Liver (tissue), 8 donors: ENCODE measurements at regions not wholly inside any gene's neighbourhood (a gene's known extent, or its start where the extent isn't known, plus 50 kb on each side); places are given as distances from the start of the nearest gene placed in this dataset.

Experiments used
- DNase-seq: peaks from one replicate; pipeline ENCODE4 v3.0.0-alpha.2; 2017; ENCODE audit warnings: low spot score
- H3K27ac ChIP-seq, 2 donors: one replicate each; pipeline ENCODE4 v1.7.0; 2013; ENCODE audit warnings: inconsistent platforms in 2 of 2, low read length in 2 of 2, control low read depth in 1 of 2, low read depth in 1 of 2, mild to moderate bottlenecking in 1 of 2
- H3K27me3 ChIP-seq, 4 donors: one replicate each; pipeline versions ENCODE4 v1.6.1 to v1.7.0; 2013; ENCODE audit warnings: low read length in 3 of 4, inconsistent platforms in 1 of 4, mild to moderate bottlenecking in 1 of 4, moderate library complexity in 1 of 4; ENCODE audit not compliant: control insufficient read depth in 4 of 4, insufficient read depth in 4 of 4
- H3K36me3 ChIP-seq, 4 donors: one replicate each; pipeline versions ENCODE4 v1.6.1 to v1.7.0; 2013; ENCODE audit warnings: low read length in 3 of 4, mild to moderate bottlenecking in 3 of 4, low read depth in 1 of 4, moderate library complexity in 1 of 4; ENCODE audit not compliant: control insufficient read depth in 4 of 4, insufficient read depth in 3 of 4
- H3K4me1 ChIP-seq, 4 donors: one replicate each; pipeline versions ENCODE4 v1.6.1 to v1.7.0; 2013; ENCODE audit warnings: low read length in 3 of 4, mild to moderate bottlenecking in 3 of 4, moderate library complexity in 1 of 4; ENCODE audit not compliant: control insufficient read depth in 4 of 4, insufficient read depth in 4 of 4
- H3K4me3 ChIP-seq, 3 donors: one replicate each; pipeline versions ENCODE4 v1.6.1 to v1.7.0; 2013; ENCODE audit warnings: low read length in 3 of 3, control low read depth in 1 of 3, low read depth in 1 of 3, mild to moderate bottlenecking in 1 of 3
- H3K9ac ChIP-seq, 2 donors: one replicate each; pipeline ENCODE4 v1.7.0; 2013; ENCODE audit warnings: low read length in 2 of 2, mild to moderate bottlenecking in 2 of 2, moderate library complexity in 2 of 2, control low read depth in 1 of 2, low read depth in 1 of 2
- H3K9me3 ChIP-seq, 4 donors: one replicate each; pipeline versions ENCODE4 v1.6.1 to v1.7.0; 2013; ENCODE audit warnings: low read length in 3 of 4; ENCODE audit not compliant: control insufficient read depth in 4 of 4
- ATF3 ChIP-seq: IDR thresholded peaks from 2 replicates; pipeline ENCODE4 v1.6.1; 2016; ENCODE audit warnings: antibody characterized with exemption
- EGR1 ChIP-seq, 2 donors: IDR thresholded peaks; 2 replicates each; pipeline ENCODE4 v1.6.1; 2016 to 2018; ENCODE audit warnings: antibody characterized with exemption in 2 of 2, low read depth in 2 of 2
- FOXA1 ChIP-seq: IDR thresholded peaks from 2 replicates; pipeline ENCODE4 v1.6.1; 2016; ENCODE audit warnings: antibody characterized with exemption
- FOXA2 ChIP-seq: IDR thresholded peaks from 2 replicates; pipeline ENCODE4 v1.6.1; 2016; ENCODE audit warnings: antibody characterized with exemption
- GABPA ChIP-seq, 2 donors: IDR thresholded peaks in 1 of 2; conservative IDR thresholded peaks in 1 of 2; 2 replicates each; pipeline ENCODE4 v1.6.1; 2016; ENCODE audit warnings: antibody characterized with exemption in 2 of 2, mild to moderate bottlenecking in 1 of 2, moderate library complexity in 1 of 2
- HNF4A ChIP-seq, 2 donors: conservative IDR thresholded peaks; 2 replicates each; pipeline ENCODE4 v1.6.1; 2016; ENCODE audit warnings: antibody characterized with exemption in 2 of 2, mild to moderate bottlenecking in 2 of 2
- HNF4G ChIP-seq: IDR thresholded peaks from 2 replicates; pipeline ENCODE4 v1.6.1; 2016; ENCODE audit warnings: antibody characterized with exemption
- JUND ChIP-seq, 2 donors: IDR thresholded peaks; 2 replicates each; pipeline ENCODE4 v1.6.1; 2016; ENCODE audit warnings: antibody characterized with exemption in 2 of 2
- MAX ChIP-seq: IDR thresholded peaks from 2 replicates; pipeline ENCODE4 v1.6.1; 2016; ENCODE audit warnings: antibody characterized with exemption
- NR2F2 ChIP-seq: IDR thresholded peaks from 2 replicates; pipeline ENCODE4 v1.6.1; 2016; ENCODE audit warnings: antibody characterized with exemption
- RAD21 ChIP-seq, 2 donors: IDR thresholded peaks; 2 replicates each; pipeline ENCODE4 v1.6.1; 2016; ENCODE audit warnings: antibody characterized with exemption in 2 of 2, mild to moderate bottlenecking in 2 of 2
- REST ChIP-seq: IDR thresholded peaks from 2 replicates; pipeline ENCODE4 v1.6.1; 2016; ENCODE audit warnings: antibody characterized with exemption, mild to moderate bottlenecking
- RXRA ChIP-seq, 2 donors: IDR thresholded peaks; 2 replicates each; pipeline ENCODE4 v1.6.1; 2017 to 2018; ENCODE audit warnings: antibody characterized with exemption in 2 of 2, mild to moderate bottlenecking in 1 of 2
- SP1 ChIP-seq: IDR thresholded peaks from 2 replicates; pipeline ENCODE4 v1.6.1; 2018; ENCODE audit warnings: antibody characterized with exemption, mild to moderate bottlenecking
- ZBTB33 ChIP-seq: IDR thresholded peaks from 2 replicates; pipeline ENCODE4 v1.6.1; 2016; ENCODE audit warnings: antibody characterized with exemption
- WGBS: extraction: QIAGEN DNeasy Blood & Tissue Kit; methylation state at CpG from one replicate; pipeline ENCODE4 v1.1.7; 2013; 5-methylcytosine and 5-hydroxymethylcytosine counted together
- TF ChIP-seq, protein P1 (sequence below): fragments of 150-350 bp; IDR thresholded peaks from 2 replicates; pipeline ENCODE4 v1.5.1; 2017; ENCODE audit warnings: improper control_type of control experiment, low read depth, low read length; ENCODE audit not compliant: missing input control
- donor health status: healthy.
- donor health status: healthy.
- donor health status: healthy.
- donor health status: healthy.
- donor health status: healthy.

GRCh38 chr7:142353147-142354060 is 95.5 kb upstream of the PRSS58 start:
- no peak for DNase-seq
- WGBS = 64% methylated on average over 15 of the region's 15 CpGs
- Histone ChIP-seq H3K4me3 (no peak overlapping the region), H3K4me1 (no peaks in the 10 kb centered on the region), H3K27me3 (peaks cover 0 to 8% (median 0%) of the 10 kb centered on the region in 4 donors), H3K9ac (no peak overlapping the region), H3K27ac (no peak overlapping the region), H3K9me3 (no peaks in the 10 kb centered on the region), H3K36me3 (no peaks in the 10 kb centered on the region)
- TF ChIP-seq, protein P1, sequence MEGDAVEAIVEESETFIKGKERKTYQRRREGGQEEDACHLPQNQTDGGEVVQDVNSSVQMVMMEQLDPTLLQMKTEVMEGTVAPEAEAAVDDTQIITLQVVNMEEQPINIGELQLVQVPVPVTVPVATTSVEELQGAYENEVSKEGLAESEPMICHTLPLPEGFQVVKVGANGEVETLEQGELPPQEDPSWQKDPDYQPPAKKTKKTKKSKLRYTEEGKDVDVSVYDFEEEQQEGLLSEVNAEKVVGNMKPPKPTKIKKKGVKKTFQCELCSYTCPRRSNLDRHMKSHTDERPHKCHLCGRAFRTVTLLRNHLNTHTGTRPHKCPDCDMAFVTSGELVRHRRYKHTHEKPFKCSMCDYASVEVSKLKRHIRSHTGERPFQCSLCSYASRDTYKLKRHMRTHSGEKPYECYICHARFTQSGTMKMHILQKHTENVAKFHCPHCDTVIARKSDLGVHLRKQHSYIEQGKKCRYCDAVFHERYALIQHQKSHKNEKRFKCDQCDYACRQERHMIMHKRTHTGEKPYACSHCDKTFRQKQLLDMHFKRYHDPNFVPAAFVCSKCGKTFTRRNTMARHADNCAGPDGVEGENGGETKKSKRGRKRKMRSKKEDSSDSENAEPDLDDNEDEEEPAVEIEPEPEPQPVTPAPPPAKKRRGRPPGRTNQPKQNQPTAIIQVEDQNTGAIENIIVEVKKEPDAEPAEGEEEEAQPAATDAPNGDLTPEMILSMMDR = no peak
- no peak for TF ChIP-seq NR2F2
- TF ChIP-seq JUND (IDR thresholded peaks at IDR 0.05) = no peak
- TF ChIP-seq ZBTB33 = no peak
- no peak for TF ChIP-seq HNF4A (conservative IDR thresholded peaks at IDR 0.05)
- TF ChIP-seq REST = no peak
- TF ChIP-seq MAX = no peak
- no peak for TF ChIP-seq GABPA (IDR thresholded peaks at IDR 0.05 in 1 of 2, conservative IDR thresholded peaks at IDR 0.05 in 1 of 2)
- no peak for TF ChIP-seq FOXA1
- no peak for TF ChIP-seq RXRA (IDR thresholded peaks at IDR 0.05)
- TF ChIP-seq EGR1 (IDR thresholded peaks at IDR 0.05; ENCODE audit: low read depth in 2 of 2) = no peak
- TF ChIP-seq ATF3 = no peak
- TF ChIP-seq RAD21 (IDR thresholded peaks at IDR 0.05) = no peak
- no peak for TF ChIP-seq FOXA2
- TF ChIP-seq HNF4G = no peak
- no peak for TF ChIP-seq SP1
